ENCODE measurements at regions not wholly inside any gene's neighbourhood (a gene's known extent, or its start where the extent isn't known, plus 50 kb on each side); places are given as distances from the start of the nearest gene placed in this dataset.

GRCh38 chr17:62860962-62861873 is 53.1 kb upstream of the MARCHF10 start:
- TF ChIP-seq CTCF (IDR thresholded peaks at IDR 0.05) (no peak), POLR2A (IDR thresholded peaks at IDR 0.05) (no peak)

Data from body of pancreas (tissue), 4 donors.